OCI-LY7 (cell line): ENCODE measurements at regions not wholly inside any gene's neighbourhood (a gene's known extent, or its start where the extent isn't known, plus 50 kb on each side); places are given as distances from the start of the nearest gene placed in this dataset.

Experiments used
- CTCF ChIP-seq: fragments of 200-600 bp; sonication (generic); conservative IDR thresholded peaks from 2 replicates; pipeline ENCODE4 v1.5.1; 2014; ENCODE audit warnings: mild to moderate bottlenecking, antibody characterized with exemption, low read length, moderate library complexity, mixed read lengths
- EZH2phosphoT487 ChIP-seq: fragments of 200-600 bp; sonication (generic); IDR thresholded peaks from 2 replicates; pipeline ENCODE4 v1.6.1; 2018; ENCODE audit warnings: low read depth, borderline replicate concordance, mild to moderate bottlenecking, mixed run types, antibody characterized with exemption, low read length, moderate library complexity, mixed read lengths

- TF ChIP-seq CTCF (no peak), EZH2phosphoT487 (no peak)
Measured at GRCh38 chr4:187550256-187550950, 445.2 kb upstream of the ZFP42 start.
